ENCODE measurements at regions not wholly inside any gene's neighbourhood (a gene's known extent, or its start where the extent isn't known, plus 50 kb on each side); places are given as distances from the start of the nearest gene placed in this dataset.
A peak's percentile ranks its signal among the peaks of the same experiment; 100 is the strongest.

DNA sequence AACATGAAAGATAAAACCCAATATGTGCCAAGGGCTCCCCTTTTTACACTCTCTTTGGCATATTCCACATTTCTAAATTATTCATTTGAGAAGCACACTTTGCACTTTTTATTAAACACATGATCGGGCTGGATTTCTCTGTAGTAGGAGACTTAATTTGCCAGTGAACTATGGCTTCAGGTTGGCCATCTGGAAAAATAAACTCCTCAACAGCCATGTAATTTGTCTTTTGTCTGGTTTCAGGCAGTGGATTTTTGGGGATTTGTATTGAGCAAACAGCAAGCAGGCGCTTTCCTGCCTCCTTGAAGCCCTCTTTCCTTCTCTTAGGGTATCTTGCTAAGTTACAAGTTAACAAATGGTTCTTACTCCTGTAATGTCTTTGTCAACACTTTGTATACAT lies 73.0 kb upstream of the DMRTA1 start:
- H3K9me3 Mint-ChIP-seq, result no peaks in the 10 kb centered on the region
- peaks cover 7% of the 10 kb centered on the region for H3K4me1 Mint-ChIP-seq
- H3K27me3 Mint-ChIP-seq (ENCODE audit: low read depth), result no peaks in the 10 kb centered on the region
- H3K27ac Mint-ChIP-seq, result peak overlapping the region in 2 of 3 experiments; percentile 1 to 92
- TF ChIP-seq, protein P1, sequence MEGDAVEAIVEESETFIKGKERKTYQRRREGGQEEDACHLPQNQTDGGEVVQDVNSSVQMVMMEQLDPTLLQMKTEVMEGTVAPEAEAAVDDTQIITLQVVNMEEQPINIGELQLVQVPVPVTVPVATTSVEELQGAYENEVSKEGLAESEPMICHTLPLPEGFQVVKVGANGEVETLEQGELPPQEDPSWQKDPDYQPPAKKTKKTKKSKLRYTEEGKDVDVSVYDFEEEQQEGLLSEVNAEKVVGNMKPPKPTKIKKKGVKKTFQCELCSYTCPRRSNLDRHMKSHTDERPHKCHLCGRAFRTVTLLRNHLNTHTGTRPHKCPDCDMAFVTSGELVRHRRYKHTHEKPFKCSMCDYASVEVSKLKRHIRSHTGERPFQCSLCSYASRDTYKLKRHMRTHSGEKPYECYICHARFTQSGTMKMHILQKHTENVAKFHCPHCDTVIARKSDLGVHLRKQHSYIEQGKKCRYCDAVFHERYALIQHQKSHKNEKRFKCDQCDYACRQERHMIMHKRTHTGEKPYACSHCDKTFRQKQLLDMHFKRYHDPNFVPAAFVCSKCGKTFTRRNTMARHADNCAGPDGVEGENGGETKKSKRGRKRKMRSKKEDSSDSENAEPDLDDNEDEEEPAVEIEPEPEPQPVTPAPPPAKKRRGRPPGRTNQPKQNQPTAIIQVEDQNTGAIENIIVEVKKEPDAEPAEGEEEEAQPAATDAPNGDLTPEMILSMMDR (IDR thresholded peaks at IDR 0.05; ENCODE audit: unreplicated experiment in 3 of 3), result no peak
- no peaks in the 10 kb centered on the region for H3K36me3 Mint-ChIP-seq (ENCODE audit: low read depth)
- no peak overlapping the region for H3K4me3 Mint-ChIP-seq

DNA sequence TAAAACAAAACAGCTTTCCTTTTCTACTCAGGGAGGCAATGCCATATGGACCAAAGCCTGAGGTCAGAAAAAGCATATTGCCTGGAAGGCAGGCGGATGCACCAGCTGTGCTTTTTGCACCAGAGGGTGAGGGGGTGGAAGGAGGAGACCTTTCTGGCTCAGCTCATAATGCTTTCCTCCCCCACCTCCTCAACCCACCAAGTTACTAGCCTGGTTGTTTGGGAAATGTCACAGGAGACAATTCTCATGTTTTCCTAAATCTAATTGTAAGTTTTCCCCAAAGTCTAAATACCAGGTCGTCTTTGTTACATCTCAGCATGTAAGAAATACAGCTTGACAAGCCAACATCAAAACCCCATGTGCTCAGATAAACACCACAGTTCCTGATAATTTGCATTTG lies 72.6 kb upstream of the DMRTA1 start:
- TF ChIP-seq, protein P1 (IDR thresholded peaks at IDR 0.05; ENCODE audit: unreplicated experiment in 3 of 3), result no peak
- peak overlapping the region in 2 of 3 experiments; percentile 1 to 92 for H3K27ac Mint-ChIP-seq
- H3K27me3 Mint-ChIP-seq (ENCODE audit: low read depth), result no peaks in the 10 kb centered on the region
- no peaks in the 10 kb centered on the region for H3K9me3 Mint-ChIP-seq
- no peak overlapping the region for H3K4me3 Mint-ChIP-seq
- H3K4me1 Mint-ChIP-seq, result peaks cover 7% of the 10 kb centered on the region
- H3K36me3 Mint-ChIP-seq (ENCODE audit: low read depth), result no peaks in the 10 kb centered on the region

DNA sequence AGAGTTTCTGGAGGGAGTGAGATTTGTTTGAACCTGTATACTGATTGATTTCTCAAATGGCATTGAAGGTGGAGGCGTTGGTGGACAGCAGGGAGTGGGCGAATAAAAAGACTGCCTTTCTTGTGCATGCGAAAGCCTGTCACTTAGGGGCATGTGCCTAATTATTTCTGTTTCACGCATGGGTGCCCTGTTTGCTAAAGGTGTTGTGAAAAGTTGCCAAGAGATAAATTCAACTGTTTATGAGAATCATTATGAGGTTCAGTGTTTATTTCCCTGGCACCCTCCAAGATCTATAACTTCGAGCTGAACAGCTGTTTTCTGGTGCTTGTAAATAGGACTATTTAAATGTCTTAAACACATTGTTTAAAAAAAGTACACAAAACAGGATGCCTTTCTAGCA lies 67.4 kb upstream of the DMRTA1 start:
- TF ChIP-seq, protein P1 (IDR thresholded peaks at IDR 0.05; ENCODE audit: unreplicated experiment in 3 of 3), result no peak
- H3K4me1 Mint-ChIP-seq, result no peaks in the 10 kb centered on the region
- H3K4me3 Mint-ChIP-seq, result no peak overlapping the region
- peak overlapping the region in 1 of 3 experiments; percentile 48 for H3K27ac Mint-ChIP-seq
- H3K27me3 Mint-ChIP-seq (ENCODE audit: low read depth), result peaks cover 4% of the 10 kb centered on the region
- H3K9me3 Mint-ChIP-seq, result no peaks in the 10 kb centered on the region
- H3K36me3 Mint-ChIP-seq (ENCODE audit: low read depth), result no peaks in the 10 kb centered on the region

DNA sequence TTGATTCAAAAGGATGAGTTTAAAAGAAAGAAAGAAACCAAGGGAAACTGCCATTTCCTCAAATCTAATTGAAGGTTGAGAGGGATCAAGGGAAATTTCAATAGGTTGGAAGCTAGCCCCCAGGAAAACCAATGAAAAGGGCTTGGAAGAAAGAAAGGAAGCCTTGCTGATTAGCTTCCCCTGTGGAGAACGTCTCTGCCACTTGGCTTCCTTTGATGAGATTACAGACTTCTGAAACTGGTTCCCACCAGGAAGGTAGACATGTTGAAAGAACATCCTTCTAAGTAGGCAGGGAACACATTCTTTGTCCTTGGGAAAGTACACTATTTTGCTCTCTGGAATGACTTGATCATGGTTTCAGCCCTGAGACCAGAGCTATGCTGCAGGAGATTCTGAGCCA lies 65.5 kb upstream of the DMRTA1 start:
- Mint-ChIP-seq H3K27ac (no peak overlapping the region), H3K9me3 (no peaks in the 10 kb centered on the region), H3K27me3 (ENCODE audit: low read depth) (peaks cover 4% of the 10 kb centered on the region), H3K4me3 (no peak overlapping the region), H3K36me3 (ENCODE audit: low read depth) (no peaks in the 10 kb centered on the region), H3K4me1 (no peaks in the 10 kb centered on the region)
- TF ChIP-seq, protein P1 (IDR thresholded peaks at IDR 0.05; ENCODE audit: unreplicated experiment in 3 of 3), result no peak

DNA sequence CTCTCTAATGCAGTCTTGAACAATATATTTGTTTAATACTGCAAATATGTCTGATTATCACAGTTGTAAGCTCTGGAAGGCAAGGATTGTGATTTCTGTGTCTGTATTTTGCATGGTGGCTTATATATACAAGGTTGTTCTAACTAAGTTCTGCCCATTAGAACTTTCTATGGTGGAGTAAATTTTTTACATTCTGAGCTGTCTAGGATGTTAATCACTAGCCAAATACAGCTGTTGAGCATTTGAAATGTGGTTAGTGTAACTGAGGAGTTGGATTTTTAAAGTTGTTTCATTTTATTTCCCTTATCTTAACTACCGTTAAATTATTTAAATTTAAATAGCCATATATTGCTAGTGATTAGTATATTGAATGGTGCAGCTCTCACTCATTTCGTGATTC lies 64.3 kb upstream of the DMRTA1 start:
- H3K27me3 Mint-ChIP-seq (ENCODE audit: low read depth), result peaks cover 4% of the 10 kb centered on the region
- H3K27ac Mint-ChIP-seq, result no peak overlapping the region
- no peaks in the 10 kb centered on the region for H3K36me3 Mint-ChIP-seq (ENCODE audit: low read depth)
- no peaks in the 10 kb centered on the region for H3K9me3 Mint-ChIP-seq
- TF ChIP-seq, protein P1 (IDR thresholded peaks at IDR 0.05; ENCODE audit: unreplicated experiment in 3 of 3), result no peak
- H3K4me3 Mint-ChIP-seq, result no peak overlapping the region
- no peaks in the 10 kb centered on the region for H3K4me1 Mint-ChIP-seq

DNA sequence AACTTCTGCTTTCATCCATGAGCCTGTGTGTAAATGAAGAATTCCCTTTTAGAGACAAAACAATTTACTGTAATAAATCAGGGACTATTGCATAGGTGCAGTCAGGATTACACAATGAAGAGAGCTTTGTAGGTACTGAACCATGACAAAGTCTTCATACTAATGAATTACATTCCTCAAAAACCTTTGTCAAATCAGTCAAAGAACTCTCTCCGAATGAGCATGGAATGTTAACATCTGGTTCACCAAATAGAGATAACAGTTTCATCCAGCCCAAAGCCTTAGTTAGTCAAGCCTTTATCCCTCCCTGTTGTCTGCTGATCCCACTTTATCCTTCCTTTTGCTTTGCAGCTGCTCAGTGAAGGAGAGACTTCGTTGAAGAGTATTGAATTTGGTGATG lies 62.9 kb upstream of the DMRTA1 start:
- Mint-ChIP-seq H3K36me3 (ENCODE audit: low read depth) (no peaks in the 10 kb centered on the region), H3K4me3 (no peak overlapping the region), H3K9me3 (no peaks in the 10 kb centered on the region), H3K4me1 (no peaks in the 10 kb centered on the region), H3K27me3 (ENCODE audit: low read depth) (peaks cover 4% of the 10 kb centered on the region), H3K27ac (no peak overlapping the region)
- TF ChIP-seq, protein P1 (IDR thresholded peaks at IDR 0.05; ENCODE audit: unreplicated experiment in 3 of 3), result no peak

Measured in nephron (organoid).